ENCODE measurements at regions not wholly inside any gene's neighbourhood (a gene's known extent, or its start where the extent isn't known, plus 50 kb on each side); places are given as distances from the start of the nearest gene placed in this dataset.
"Not testable (repeated sequence)": the region's sequence is repeated elsewhere in the genome, so short reads cannot be mapped to it uniquely, and the experiment has no call there.

- not testable (repeated sequence) for DNase-seq (ENCODE audit: extremely low read depth, low read depth); H3K4me3 ChIP-seq (replicated peaks; ENCODE audit: low read depth, low read length)
Observed at GRCh38 chr14:105721996-105722709, 195.8 kb downstream of the TMEM121 start.

DNA sequence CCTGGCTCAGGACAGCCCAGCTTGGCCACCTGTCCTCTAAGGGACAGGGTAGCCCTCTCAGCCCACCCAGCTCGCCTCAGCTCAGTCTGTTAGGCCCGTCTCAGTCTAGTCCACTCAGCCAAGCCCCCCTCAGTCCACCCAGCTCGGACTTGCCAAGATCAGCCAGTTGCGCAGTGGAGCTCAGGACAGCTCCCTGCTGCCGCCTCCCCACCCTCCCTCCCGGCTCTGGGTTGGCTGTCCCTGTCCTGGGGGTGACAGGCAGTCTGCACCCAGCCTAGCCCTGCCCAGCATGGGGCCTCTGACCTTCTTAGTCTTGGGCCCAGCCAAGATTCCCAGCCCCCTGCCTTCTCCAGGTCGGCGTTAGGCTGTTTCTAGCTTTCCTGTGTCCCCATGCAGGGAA is 196.9 kb downstream of the TMEM121 start:
- H3K4me3 ChIP-seq (replicated peaks; ENCODE audit: low read depth, low read length); DNase-seq (ENCODE audit: extremely low read depth, low read depth): not testable (repeated sequence)

DNA sequence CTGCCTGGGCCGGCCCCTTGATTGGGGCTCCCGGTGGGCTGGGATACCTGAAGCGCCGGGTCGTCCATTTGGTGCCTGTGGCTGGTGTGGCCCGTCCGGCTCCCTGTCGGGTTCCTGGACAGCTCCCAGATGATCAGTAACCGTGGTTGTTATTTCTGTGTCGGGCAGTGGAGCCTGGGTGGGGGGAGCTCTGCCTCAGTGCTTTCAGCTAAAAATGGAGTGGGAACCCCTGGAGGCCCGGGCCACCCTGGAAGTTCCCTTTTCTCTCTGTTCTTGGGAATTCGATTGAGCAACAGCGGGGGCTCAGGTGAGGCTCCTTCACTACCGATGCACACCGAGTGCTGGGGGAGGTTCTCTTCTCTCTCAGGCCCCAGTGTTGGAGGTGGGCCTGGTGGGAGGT is 197.4 kb downstream of the TMEM121 start:
- H3K4me3 ChIP-seq (replicated peaks; ENCODE audit: low read depth, low read length); DNase-seq (ENCODE audit: extremely low read depth, low read depth): not testable (repeated sequence)

DNA sequence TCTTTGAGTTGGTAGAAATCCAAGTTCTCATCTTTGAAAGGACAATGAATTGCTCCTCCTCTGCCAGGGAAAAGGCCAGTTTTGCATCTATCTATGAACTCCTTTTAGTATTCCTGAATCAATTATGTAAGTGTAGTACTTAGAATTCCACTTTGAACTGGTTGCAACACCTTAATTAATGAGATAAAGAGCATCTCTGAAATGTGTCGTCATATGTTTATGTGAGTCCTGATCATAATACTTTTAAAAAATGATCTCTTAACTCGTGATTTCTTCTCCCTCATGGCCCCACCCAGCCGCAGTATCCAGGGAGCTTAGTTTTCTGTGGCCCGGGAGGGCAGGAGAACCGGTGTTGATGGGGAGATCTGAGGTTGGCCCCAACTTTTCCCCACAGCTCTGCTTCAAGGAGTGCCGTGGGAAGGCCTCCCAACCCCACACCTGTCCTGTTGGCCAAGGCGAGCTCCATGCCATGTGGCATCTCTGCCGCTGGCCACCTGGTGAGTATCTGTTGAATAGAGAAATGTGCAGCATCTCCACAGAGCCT is 203.5 kb downstream of the TMEM121 start:
- DNase-seq (ENCODE audit: extremely low read depth, low read depth); H3K4me3 ChIP-seq (replicated peaks; ENCODE audit: low read depth, low read length): not testable (repeated sequence)

GRCh38 chr14:105730731-105731130 is 204.3 kb downstream of the TMEM121 start:
- not testable (repeated sequence) for DNase-seq (ENCODE audit: extremely low read depth, low read depth); H3K4me3 ChIP-seq (replicated peaks; ENCODE audit: low read depth, low read length)

GRCh38 chr14:105731221-105731985 is 205.0 kb downstream of the TMEM121 start:
- not testable (repeated sequence) for H3K4me3 ChIP-seq (replicated peaks; ENCODE audit: low read depth, low read length); DNase-seq (ENCODE audit: extremely low read depth, low read depth)

- H3K4me3 ChIP-seq (replicated peaks; ENCODE audit: low read depth, low read length): no peak overlapping the region
- TF ChIP-seq CTCF (IDR thresholded peaks at IDR 0.05; ENCODE audit: low read depth, low read length, missing control alignments): no peak
- DNase-seq (ENCODE audit: extremely low read depth, low read depth): no peak
Observed at GRCh38 chr14:105733081-105734065, 207.0 kb downstream of the TMEM121 start.

DNA sequence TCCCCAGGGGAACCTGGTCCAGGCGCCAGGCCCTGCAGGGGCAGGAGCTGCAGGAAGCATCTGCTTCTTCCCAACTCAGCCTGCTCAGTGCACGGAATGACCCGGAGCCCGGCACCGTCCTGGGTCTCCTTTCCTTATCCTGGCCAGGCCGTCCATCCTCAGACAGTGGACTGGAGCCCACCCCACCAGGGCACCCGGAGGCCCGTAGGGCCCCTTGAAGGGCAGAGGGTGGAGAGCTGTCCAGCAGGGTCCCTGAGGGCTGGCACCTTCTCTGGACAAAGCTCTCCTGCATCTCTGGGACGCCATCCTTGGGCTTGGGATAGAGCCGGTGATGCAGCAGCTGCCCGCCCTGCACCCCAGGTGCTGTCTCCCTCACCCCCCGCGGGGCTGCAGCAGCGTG is 207.9 kb downstream of the TMEM121 start:
- DNase-seq (ENCODE audit: extremely low read depth, low read depth): not testable (repeated sequence)

DNA sequence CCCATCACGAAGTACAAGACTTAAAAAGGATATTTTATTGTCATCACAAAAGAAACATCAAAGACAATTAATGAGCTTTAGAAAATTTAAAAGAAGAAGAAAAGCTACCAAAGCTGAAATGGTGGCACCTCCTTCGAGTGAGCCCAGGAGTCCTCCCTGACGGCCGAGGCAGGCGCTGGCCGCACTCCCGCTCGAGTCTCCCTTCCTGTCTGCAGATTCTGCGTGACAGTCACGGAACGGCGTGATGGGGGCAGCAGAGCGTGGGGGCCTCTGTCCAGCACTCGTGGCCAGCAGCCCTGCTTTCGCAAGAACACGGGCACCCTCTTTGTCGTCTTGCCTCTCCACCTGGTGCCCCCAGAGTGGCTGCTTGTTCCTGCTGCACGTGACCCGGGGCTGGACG is 209.9 kb downstream of the TMEM121 start:
- not testable (repeated sequence) for DNase-seq (ENCODE audit: extremely low read depth, low read depth); H3K4me3 ChIP-seq (replicated peaks; ENCODE audit: low read depth, low read length)

More for the DNA sequence above, 207.9 kb downstream of the TMEM121 start:
- H3K4me3 ChIP-seq (replicated peaks; ENCODE audit: low read depth, low read length): not testable (repeated sequence)

- H3K4me3 ChIP-seq (replicated peaks; ENCODE audit: low read depth, low read length): no peak overlapping the region
- TF ChIP-seq CTCF (IDR thresholded peaks at IDR 0.05; ENCODE audit: low read depth, low read length, missing control alignments): no peak
- DNase-seq (ENCODE audit: extremely low read depth, low read depth): no peak
Observed at GRCh38 chr14:105737504-105738246, 211.3 kb downstream of the TMEM121 start.

All from HFF-Myc (cell line).